ENCODE measurements at regions not wholly inside any gene's neighbourhood (a gene's known extent, or its start where the extent isn't known, plus 50 kb on each side); places are given as distances from the start of the nearest gene placed in this dataset.
"Not testable (repeated sequence)": the region's sequence is repeated elsewhere in the genome, so short reads cannot be mapped to it uniquely, and the experiment has no call there.

GRCh38 chrX:89635887-89636286 lies 285.8 kb upstream of the TGIF2LX start:
- not testable (repeated sequence) for TF ChIP-seq POLR2A, CTCF (IDR thresholded peaks at IDR 0.05)

All from gastroesophageal sphincter (tissue), 3 donors.